D341Med (cell line): ENCODE measurements at regions not wholly inside any gene's neighbourhood (a gene's known extent, or its start where the extent isn't known, plus 50 kb on each side); places are given as distances from the start of the nearest gene placed in this dataset.
"Not testable (repeated sequence)": the region's sequence is repeated elsewhere in the genome, so short reads cannot be mapped to it uniquely, and the experiment has no call there.

Experiments
- DNase-seq: peaks from one replicate; pipeline ENCODE4 v3.0.0; 2012; ENCODE audit warnings: low spot score

DNA sequence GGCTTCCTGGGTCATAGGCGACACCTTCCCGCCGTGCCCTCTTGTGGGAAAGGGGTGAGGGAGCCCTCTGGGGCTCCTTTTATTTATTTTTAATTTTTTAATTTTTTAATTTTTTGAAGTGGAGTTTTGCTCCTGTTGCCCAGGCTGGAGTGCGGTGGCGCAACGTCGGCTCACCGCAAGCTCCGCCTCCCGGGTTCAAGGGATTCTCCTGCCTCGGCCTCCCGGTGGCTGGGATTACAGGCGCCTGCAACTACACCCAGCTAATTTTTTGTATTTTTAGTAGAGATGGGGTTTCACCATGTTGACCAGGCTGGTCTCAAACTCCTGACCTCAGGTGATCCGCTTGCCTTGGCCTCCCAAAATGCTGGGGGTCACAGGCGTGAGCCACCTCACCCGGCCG, 49.9 kb upstream of the ELFN1 start:
- not testable (repeated sequence) for DNase-seq

DNA sequence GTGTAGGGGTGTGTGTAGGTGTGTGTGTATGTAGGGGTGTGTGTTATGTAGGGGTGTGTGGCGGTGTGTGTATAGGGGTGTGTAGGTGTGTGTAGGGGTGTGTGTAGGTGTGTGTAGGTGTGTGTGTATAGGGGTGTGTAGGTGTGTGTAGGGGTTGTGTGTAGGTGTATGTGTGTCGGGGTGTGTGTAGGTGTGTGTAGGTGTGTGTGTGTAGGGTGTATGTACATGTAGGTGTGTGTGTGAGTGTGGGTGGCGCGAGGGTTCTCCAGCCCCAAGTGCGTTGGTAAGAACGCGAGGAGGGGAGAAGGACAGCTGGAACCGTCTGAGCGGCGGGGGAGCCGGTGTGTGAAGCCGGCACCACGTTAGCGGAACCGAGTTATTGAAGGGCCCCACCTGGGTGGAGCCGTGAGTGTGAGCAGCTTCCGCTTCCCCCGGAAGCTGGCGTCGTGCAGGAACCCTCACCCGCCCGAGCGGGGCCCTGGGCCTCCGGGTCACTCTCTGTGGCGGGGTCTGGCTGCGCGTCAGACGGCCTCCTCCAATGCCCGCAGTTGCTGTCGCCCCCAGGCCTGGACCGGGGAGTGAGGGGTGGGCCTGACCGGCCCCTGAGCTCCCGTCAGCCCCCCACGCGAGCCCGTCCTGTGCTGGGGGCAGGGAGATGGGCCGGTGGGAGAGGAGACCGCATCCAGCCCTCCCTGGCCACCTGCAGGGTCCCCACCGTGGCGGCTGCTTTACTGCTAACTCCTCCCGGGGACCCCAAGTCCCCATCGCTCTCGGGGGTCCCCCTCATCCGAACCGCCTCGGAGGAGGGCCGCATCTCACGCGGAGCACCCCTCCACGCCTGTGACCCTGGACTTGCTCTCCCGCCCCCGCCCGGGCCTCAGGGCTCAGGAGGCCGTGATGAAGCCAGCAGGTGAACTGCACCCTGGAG, 49.6 kb upstream of the PSMG3 start:
- DNase-seq, result peak; percentile 38
